ENCODE measurements at regions not wholly inside any gene's neighbourhood (a gene's known extent, or its start where the extent isn't known, plus 50 kb on each side); places are given as distances from the start of the nearest gene placed in this dataset.

DNA sequence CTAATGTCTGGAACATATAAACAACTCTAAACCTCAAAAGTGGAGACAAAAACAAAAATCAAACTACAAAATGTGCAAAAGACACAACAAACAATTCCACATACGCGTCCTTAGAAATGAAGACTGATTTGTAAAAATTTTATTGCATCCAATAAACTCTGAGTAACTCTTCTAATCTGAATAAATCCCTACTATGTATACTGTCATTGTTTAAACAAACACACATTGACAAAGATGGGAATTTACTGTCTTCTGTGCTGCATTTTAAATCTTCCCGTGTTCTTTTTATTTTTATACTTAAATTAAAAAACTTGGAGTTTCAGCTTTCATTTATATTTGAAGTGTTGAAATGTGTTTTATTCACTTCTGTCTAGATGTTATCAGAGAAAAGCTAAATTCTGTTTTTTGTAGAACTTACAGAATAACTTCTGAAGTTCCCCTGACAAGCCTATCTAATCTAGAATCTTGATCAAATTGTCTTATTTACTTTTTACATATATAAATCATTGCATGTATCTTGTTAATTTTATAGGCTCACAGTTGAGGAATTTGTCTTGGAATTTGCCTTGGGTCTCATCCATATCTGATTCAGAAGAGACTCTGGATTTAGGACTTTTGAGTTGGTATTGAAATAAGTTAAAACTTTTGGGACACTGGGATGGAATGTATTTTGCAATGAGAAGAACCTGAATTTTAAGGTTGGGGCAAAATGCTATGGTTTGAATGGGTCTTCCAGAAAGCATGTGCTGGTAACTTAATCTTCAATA lies 2064.4 kb upstream of the C9orf72 start:
- no peaks in the 10 kb centered on the region for H3K36me3 ChIP-seq
- no peak overlapping the region for H3K4me3 ChIP-seq
- intact Hi-C loops (cut with DNase I): no loop called here
- 75% methylated on average over 3 of the region's 3 CpGs for WGBS (ENCODE audit: insufficient coverage, low coverage, low lambda C conversion rate, missing lambda C conversion rate)
- DNase-seq (no peak), ATAC-seq (no peak)
- H3K9me3 ChIP-seq: no peaks in the 10 kb centered on the region
- no peaks in the 10 kb centered on the region for H3K27me3 ChIP-seq
- no peaks in the 10 kb centered on the region for H3K4me1 ChIP-seq
- TF ChIP-seq, protein P1, sequence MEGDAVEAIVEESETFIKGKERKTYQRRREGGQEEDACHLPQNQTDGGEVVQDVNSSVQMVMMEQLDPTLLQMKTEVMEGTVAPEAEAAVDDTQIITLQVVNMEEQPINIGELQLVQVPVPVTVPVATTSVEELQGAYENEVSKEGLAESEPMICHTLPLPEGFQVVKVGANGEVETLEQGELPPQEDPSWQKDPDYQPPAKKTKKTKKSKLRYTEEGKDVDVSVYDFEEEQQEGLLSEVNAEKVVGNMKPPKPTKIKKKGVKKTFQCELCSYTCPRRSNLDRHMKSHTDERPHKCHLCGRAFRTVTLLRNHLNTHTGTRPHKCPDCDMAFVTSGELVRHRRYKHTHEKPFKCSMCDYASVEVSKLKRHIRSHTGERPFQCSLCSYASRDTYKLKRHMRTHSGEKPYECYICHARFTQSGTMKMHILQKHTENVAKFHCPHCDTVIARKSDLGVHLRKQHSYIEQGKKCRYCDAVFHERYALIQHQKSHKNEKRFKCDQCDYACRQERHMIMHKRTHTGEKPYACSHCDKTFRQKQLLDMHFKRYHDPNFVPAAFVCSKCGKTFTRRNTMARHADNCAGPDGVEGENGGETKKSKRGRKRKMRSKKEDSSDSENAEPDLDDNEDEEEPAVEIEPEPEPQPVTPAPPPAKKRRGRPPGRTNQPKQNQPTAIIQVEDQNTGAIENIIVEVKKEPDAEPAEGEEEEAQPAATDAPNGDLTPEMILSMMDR (IDR thresholded peaks at IDR 0.05): no peak
- no peak for TF ChIP-seq POLR2A (IDR thresholded peaks at IDR 0.05)
- H3K27ac ChIP-seq: no peak overlapping the region

DNA sequence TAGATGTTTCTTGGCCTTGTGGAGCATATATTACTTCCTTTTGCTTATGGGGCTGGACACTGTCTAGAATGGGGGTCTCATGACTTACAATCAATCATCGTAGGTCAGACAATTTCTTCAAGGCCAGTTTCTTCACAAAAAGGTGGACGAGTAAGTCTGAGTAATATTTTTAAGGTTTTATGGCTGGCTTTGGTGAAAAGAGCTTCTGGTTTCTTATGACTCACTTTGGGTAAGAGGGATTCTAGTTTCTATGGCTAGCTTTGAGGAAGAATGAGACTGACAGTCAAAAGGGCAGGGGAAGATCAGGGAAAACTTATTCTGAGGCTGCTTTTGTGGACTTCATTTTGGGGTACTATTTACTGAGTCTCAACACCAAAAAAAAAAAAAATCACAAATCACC lies 2067.2 kb upstream of the C9orf72 start:
- H3K9me3 ChIP-seq: no peaks in the 10 kb centered on the region
- H3K36me3 ChIP-seq: no peaks in the 10 kb centered on the region
- H3K27me3 ChIP-seq: no peaks in the 10 kb centered on the region
- H3K27ac ChIP-seq: no peak overlapping the region
- no peak for TF ChIP-seq POLR2A (IDR thresholded peaks at IDR 0.05)
- TF ChIP-seq, protein P1 (IDR thresholded peaks at IDR 0.05): no peak
- DNase-seq: no peak
- no peak overlapping the region for H3K4me3 ChIP-seq
- H3K4me1 ChIP-seq: no peaks in the 10 kb centered on the region
- intact Hi-C loops (cut with DNase I): no loop called here
- no peak for ATAC-seq
- 37% methylated on average over 2 of the region's 2 CpGs for WGBS (ENCODE audit: insufficient coverage, low coverage, low lambda C conversion rate, missing lambda C conversion rate)

GRCh38 chr9:29644514-29644913 lies 2071.2 kb upstream of the C9orf72 start:
- H3K9me3 ChIP-seq: no peaks in the 10 kb centered on the region
- no peak overlapping the region for H3K4me3 ChIP-seq
- intact Hi-C loops (cut with DNase I): no loop called here
- TF ChIP-seq POLR2A (IDR thresholded peaks at IDR 0.05): no peak
- TF ChIP-seq, protein P1 (IDR thresholded peaks at IDR 0.05): no peak
- H3K4me1 ChIP-seq: no peaks in the 10 kb centered on the region
- H3K27me3 ChIP-seq: no peaks in the 10 kb centered on the region
- no peak for ATAC-seq
- H3K36me3 ChIP-seq: no peaks in the 10 kb centered on the region
- no peak overlapping the region for H3K27ac ChIP-seq
- no peak for DNase-seq

DNA sequence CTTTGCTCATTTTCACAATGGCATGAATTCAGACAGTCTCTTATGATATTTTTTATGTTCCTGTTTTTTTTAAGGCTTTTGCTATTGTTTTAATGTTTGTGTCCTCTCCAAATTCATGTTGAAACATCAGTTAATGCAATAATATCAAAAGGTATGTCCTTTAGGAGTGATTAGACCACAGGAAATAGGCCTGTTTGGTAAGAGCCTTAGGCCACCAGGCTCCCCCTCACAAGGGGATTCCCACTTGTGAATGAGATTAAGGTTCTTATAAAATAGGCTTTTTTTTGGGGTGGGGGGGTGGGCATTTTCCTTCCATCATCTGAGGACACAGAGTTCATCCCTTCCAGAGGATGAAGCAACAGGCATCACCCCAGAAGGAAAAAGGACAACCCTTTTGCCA lies 2074.2 kb upstream of the C9orf72 start:
- Histone ChIP-seq H3K9me3 (no peaks in the 10 kb centered on the region), H3K4me3 (no peak overlapping the region), H3K27me3 (no peaks in the 10 kb centered on the region), H3K36me3 (no peaks in the 10 kb centered on the region), H3K4me1 (no peaks in the 10 kb centered on the region), H3K27ac (no peak overlapping the region)
- intact Hi-C loops (cut with DNase I): no loop called here
- no peak for DNase-seq
- TF ChIP-seq, protein P1 (IDR thresholded peaks at IDR 0.05): no peak
- no peak for TF ChIP-seq POLR2A (IDR thresholded peaks at IDR 0.05)
- no peak for ATAC-seq

GRCh38 chr9:29648132-29648531 lies 2074.9 kb upstream of the C9orf72 start:
- Histone ChIP-seq H3K27me3 (no peaks in the 10 kb centered on the region), H3K4me3 (no peak overlapping the region), H3K4me1 (no peaks in the 10 kb centered on the region), H3K27ac (no peak overlapping the region), H3K9me3 (no peaks in the 10 kb centered on the region), H3K36me3 (no peaks in the 10 kb centered on the region)
- TF ChIP-seq POLR2A (IDR thresholded peaks at IDR 0.05): no peak
- TF ChIP-seq, protein P1 (IDR thresholded peaks at IDR 0.05): no peak
- ATAC-seq (no peak), DNase-seq (no peak)
- intact Hi-C loops (cut with DNase I): no loop called here

Measured in right lobe of liver (tissue), 6 donors.